GM12874 (cell line): ENCODE measurements at regions not wholly inside any gene's neighbourhood (a gene's known extent, or its start where the extent isn't known, plus 50 kb on each side); places are given as distances from the start of the nearest gene placed in this dataset.

Experiments
- TF ChIP-seq, protein P1 (sequence below): IDR thresholded peaks from 2 replicates; pipeline ENCODE4 v1.5.1; 2011; ENCODE audit warnings: low read depth, mild to moderate bottlenecking, control low read depth, low read length, moderate library complexity; ENCODE audit not compliant: insufficient read depth

DNA sequence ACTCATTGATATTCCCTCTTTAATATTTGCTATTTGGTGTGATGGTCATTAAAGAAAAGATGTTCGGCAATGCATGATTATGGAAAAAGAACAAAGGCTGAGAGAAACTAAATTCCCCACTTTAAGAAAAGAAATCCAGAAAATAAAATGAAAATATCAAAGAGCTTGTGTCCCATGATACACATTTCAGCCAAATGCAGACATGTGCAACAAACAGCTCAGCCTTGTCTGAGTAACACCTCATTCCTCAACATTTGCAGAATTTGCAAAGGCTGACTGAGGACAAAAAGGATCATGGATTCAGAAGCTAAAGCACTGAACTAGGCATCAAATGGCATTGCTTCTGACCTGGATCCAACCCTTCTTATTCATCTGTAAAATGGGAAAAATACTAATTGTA lies 281.0 kb downstream of the RAB28 start:
- TF ChIP-seq, protein P1, sequence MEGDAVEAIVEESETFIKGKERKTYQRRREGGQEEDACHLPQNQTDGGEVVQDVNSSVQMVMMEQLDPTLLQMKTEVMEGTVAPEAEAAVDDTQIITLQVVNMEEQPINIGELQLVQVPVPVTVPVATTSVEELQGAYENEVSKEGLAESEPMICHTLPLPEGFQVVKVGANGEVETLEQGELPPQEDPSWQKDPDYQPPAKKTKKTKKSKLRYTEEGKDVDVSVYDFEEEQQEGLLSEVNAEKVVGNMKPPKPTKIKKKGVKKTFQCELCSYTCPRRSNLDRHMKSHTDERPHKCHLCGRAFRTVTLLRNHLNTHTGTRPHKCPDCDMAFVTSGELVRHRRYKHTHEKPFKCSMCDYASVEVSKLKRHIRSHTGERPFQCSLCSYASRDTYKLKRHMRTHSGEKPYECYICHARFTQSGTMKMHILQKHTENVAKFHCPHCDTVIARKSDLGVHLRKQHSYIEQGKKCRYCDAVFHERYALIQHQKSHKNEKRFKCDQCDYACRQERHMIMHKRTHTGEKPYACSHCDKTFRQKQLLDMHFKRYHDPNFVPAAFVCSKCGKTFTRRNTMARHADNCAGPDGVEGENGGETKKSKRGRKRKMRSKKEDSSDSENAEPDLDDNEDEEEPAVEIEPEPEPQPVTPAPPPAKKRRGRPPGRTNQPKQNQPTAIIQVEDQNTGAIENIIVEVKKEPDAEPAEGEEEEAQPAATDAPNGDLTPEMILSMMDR = no peak

DNA sequence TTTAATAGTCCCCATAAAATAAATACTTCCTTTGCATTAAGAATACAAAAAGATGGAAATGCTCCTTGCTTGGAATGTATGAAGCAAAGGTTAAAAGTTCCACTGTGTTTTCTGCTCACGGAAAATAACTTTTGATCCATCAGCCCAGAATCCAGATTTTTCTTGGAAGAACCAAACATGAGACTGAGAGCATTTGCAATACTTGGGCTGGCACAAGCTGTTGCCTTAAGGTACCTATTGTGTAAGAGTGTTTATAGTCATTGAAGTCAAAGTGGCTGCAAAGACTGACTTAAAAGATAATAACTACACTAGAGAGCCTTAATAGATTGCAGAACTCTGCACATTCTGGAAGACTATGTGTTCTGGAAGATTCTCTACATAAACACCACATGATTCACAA lies 281.4 kb downstream of the RAB28 start:
- TF ChIP-seq, protein P1 = no peak

DNA sequence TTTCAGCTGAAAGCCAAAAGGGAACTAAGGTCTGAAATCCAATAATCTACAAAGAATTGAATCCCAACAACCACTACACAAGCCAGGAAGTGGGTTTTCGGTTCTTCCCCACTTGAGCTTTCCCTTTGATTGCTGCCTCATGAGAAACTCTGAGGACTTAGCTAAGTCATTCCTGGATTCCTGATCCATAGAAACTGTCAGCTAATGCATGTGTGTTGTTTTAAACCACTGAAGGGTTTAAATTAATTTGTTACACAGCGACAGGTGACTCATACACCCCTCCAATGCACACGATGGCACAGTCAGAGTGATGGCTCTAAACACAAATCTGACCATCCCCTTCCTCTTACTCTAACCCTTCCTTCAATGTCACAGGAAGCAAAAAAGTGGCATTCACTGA lies 282.9 kb downstream of the RAB28 start:
- TF ChIP-seq, protein P1 = no peak

DNA sequence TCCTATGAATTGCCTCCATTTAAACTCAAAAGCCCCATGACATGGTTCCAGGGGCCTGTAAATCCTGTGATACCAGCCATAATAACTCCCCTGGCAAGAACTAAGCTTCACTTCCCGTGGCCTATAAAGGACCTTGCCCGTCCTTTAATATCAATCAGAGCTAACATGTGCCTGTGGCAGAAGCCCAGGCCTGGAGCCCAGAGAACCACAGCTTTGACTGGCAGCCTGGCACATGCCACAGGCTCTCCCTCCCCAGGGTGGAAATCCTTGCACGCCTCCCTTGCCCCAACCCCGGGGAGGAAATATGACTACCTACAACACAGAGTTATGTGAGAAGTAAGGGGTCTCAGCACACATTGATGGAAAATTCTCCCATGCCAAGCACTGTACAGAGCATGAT lies 287.4 kb downstream of the RAB28 start:
- TF ChIP-seq, protein P1 = no peak

DNA sequence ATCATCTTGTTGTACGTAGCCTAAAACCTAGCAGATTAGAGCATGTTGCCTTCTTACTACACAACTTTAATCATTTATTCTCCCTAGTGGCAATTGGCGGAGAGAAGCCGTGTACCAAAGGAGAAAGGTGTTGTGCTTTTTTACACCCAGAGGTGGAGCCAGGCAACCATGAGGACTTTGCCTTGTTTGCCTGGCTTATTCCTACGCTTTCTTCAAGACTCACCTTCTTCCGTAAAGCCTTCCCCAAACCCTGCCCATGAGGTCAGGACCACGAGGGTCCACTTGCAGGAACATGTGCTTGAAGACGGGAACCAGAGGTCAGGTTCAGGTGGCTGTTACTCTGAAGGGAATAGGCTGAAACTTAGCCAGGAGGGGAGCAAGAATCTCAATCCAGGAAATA lies 290.5 kb downstream of the RAB28 start:
- TF ChIP-seq, protein P1 = no peak

DNA sequence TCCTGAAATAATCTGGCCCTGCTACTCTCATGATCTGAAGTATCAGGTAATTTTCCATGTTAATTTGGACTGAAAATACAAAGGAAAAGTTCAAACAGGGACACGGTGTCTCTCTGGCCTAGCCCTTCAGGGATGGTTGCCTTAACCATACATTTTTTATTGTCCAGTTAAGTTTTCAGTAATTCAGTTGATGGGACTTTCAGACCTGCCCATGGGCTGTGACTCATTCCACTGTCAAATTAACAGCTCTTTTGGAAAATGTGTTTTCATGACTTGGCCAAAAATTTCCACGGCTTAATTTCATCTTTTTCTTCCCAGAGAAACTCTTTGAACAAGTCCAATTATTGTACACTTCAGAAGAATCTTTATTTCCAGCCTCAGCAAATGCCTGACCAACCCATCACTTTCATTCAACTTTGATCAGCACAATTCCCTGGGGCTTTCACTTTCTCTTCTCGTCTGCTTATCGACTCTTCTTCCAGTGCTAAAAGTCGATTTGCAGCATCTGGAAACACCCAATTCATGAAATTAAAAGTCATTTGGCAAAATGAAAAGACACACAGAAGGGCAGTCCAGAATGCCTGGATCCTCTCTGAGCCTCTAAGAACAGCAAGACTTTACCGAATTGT lies 293.9 kb downstream of the RAB28 start:
- TF ChIP-seq, protein P1 = no peak

DNA sequence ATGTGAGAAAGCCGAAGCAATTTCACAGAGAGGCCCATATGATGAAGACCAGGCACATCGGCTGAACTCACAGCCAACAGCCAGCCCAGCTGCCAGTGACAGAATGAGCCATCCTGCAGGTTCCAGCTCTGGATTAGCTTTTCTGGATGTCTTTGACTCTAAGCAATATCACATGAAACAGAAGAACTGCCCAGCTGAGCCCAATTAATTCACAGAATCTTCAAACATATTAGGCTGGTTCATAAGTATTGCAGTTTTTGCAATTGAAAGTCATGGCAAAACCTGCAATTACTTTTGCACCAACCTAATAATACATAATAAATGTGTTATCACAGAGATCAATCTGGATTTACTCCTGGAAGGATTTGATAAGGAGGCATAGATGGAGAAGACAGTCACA lies 299.9 kb downstream of the RAB28 start:
- TF ChIP-seq, protein P1 = no peak
